Right atrium auricular region (tissue), 2 donors: ENCODE measurements at regions not wholly inside any gene's neighbourhood (a gene's known extent, or its start where the extent isn't known, plus 50 kb on each side); places are given as distances from the start of the nearest gene placed in this dataset.

Experiments used
- DNase-seq: peaks from one replicate; pipeline ENCODE4 v3.0.0-alpha.2; 2019; ENCODE audit warnings: low spot score
- H3K27ac ChIP-seq, 2 donors: fragments of 200-600 bp; sonication (generic); 1 replicate in 1 of 2; 2 replicates in 1 of 2; pipeline ENCODE4 v1.5.1; 2016 to 2019
- H3K27me3 ChIP-seq, 2 donors: fragments of 200-600 bp; sonication (generic); one replicate each; pipeline versions ENCODE4 v1.5.1 to v1.6.0; 2017 to 2019
- H3K36me3 ChIP-seq: fragments of 200-600 bp; sonication (generic); one replicate; pipeline ENCODE4 v1.5.1; 2016
- H3K4me1 ChIP-seq, 2 donors: fragments of 200-600 bp; sonication (generic); one replicate each; pipeline versions ENCODE4 v1.5.1 to v1.6.0; 2017 to 2019
- H3K4me3 ChIP-seq, 2 donors: fragments of 200-600 bp; sonication (generic); 1 replicate in 1 of 2; 2 replicates in 1 of 2; pipeline ENCODE4 v1.5.1; 2017 to 2019; ENCODE audit warnings: mild to moderate bottlenecking in 1 of 2, moderate library complexity in 1 of 2
- H3K9me3 ChIP-seq, 2 donors: fragments of 200-600 bp; sonication (generic); one replicate each; pipeline ENCODE4 v1.5.1; 2019
- CTCF ChIP-seq, 2 donors: fragments of 200-600 bp; sonication (generic); IDR thresholded peaks; one replicate each; pipeline ENCODE4 v1.5.1; 2019; ENCODE audit warnings: antibody characterized with exemption in 2 of 2

- Histone ChIP-seq H3K27ac (no peak overlapping the region), H3K36me3 (no peaks in the 10 kb centered on the region), H3K9me3 (no peaks in the 10 kb centered on the region), H3K4me3 (no peak overlapping the region), H3K27me3 (no peaks in the 10 kb centered on the region), H3K4me1 (no peaks in the 10 kb centered on the region)
- DNase-seq = no peak
- no peak for TF ChIP-seq CTCF (IDR thresholded peaks at IDR 0.05)
Observed at GRCh38 chr16:86396901-86397311, 113.4 kb upstream of the FOXF1 start.

GRCh38 chr16:86398201-86398600 lies 112.1 kb upstream of the FOXF1 start:
- DNase-seq = no peak
- H3K9me3 ChIP-seq = no peaks in the 10 kb centered on the region
- no peaks in the 10 kb centered on the region for H3K36me3 ChIP-seq
- no peak for TF ChIP-seq CTCF (IDR thresholded peaks at IDR 0.05)
- H3K4me3 ChIP-seq = no peak overlapping the region
- H3K4me1 ChIP-seq = no peaks in the 10 kb centered on the region
- H3K27me3 ChIP-seq = no peaks in the 10 kb centered on the region
- H3K27ac ChIP-seq = no peak overlapping the region

GRCh38 chr16:86398622-86399021 lies 111.7 kb upstream of the FOXF1 start:
- Histone ChIP-seq H3K27me3 (no peaks in the 10 kb centered on the region), H3K4me3 (no peak overlapping the region), H3K27ac (no peak overlapping the region), H3K36me3 (no peaks in the 10 kb centered on the region), H3K4me1 (no peaks in the 10 kb centered on the region), H3K9me3 (no peaks in the 10 kb centered on the region)
- DNase-seq = no peak
- no peak for TF ChIP-seq CTCF (IDR thresholded peaks at IDR 0.05)

GRCh38 chr16:86401126-86401525 lies 109.2 kb upstream of the FOXF1 start:
- no peak for DNase-seq
- H3K4me1 ChIP-seq = no peaks in the 10 kb centered on the region
- H3K36me3 ChIP-seq = no peaks in the 10 kb centered on the region
- no peaks in the 10 kb centered on the region for H3K27me3 ChIP-seq
- no peak for TF ChIP-seq CTCF (IDR thresholded peaks at IDR 0.05)
- no peak overlapping the region for H3K4me3 ChIP-seq
- H3K9me3 ChIP-seq = no peaks in the 10 kb centered on the region
- no peak overlapping the region for H3K27ac ChIP-seq

GRCh38 chr16:86403085-86403484 lies 107.2 kb upstream of the FOXF1 start:
- no peak for DNase-seq
- TF ChIP-seq CTCF (IDR thresholded peaks at IDR 0.05) = no peak
- no peak overlapping the region for H3K4me3 ChIP-seq
- no peaks in the 10 kb centered on the region for H3K27me3 ChIP-seq
- H3K9me3 ChIP-seq = no peaks in the 10 kb centered on the region
- H3K36me3 ChIP-seq = no peaks in the 10 kb centered on the region
- H3K27ac ChIP-seq = no peak overlapping the region
- H3K4me1 ChIP-seq = no peaks in the 10 kb centered on the region

- no peak overlapping the region for H3K4me3 ChIP-seq
- no peak for TF ChIP-seq CTCF (IDR thresholded peaks at IDR 0.05)
- no peak for DNase-seq
- no peaks in the 10 kb centered on the region for H3K36me3 ChIP-seq
- H3K4me1 ChIP-seq = no peaks in the 10 kb centered on the region
- no peaks in the 10 kb centered on the region for H3K27me3 ChIP-seq
- H3K27ac ChIP-seq = no peak overlapping the region
- no peaks in the 10 kb centered on the region for H3K9me3 ChIP-seq
Observed at GRCh38 chr16:86403541-86404163, 106.7 kb upstream of the FOXF1 start.
